Panc1 (cell line): ENCODE measurements at regions not wholly inside any gene's neighbourhood (a gene's known extent, or its start where the extent isn't known, plus 50 kb on each side); places are given as distances from the start of the nearest gene placed in this dataset.

Source experiments
- ATAC-seq: fragments of 200-7000 bp; cut with Tn5 transposase; 2 replicates; pipeline ENCODE4 v1.9.1; 2020; ENCODE audit warnings: mild to moderate bottlenecking, moderate library complexity
- BruUV-seq: library from RNA; stranded (reverse); fragments of 400-500 nt; replicated peaks from 2 replicates; lab custom pipeline; 2021; lab: Mats Ljungman, UMichigan
- CTCF ChIA-PET: fragments of 300-600 bp; sonication (Branson Sonifier 250); formaldehyde crosslinking; loops from one replicate; lab custom pipeline; 2022; ENCODE audit warnings: antibody characterized with exemption; lab: Charles Lee
- POLR2A ChIA-PET: fragments of 300-600 bp; sonication (Branson Sonifier 250); formaldehyde crosslinking; loops from one replicate; lab custom pipeline; 2022; ENCODE audit warnings: antibody characterized with exemption; lab: Charles Lee
- DNase-seq: peaks from one replicate; pipeline ENCODE4 v3.0.0-alpha.2; 2010; ENCODE audit warnings: low read depth, low spot score
- H3K27ac ChIP-seq: 2 replicates; pipeline ENCODE4 v1.5.1; 2011; ENCODE audit warnings: mild to moderate bottlenecking, low read length, inconsistent platforms
- H3K27me3 ChIP-seq: fragments of 200-500 bp; sonication (Bioruptor generic); 2 replicates; pipeline ENCODE4 v1.6.0; 2014; ENCODE audit warnings: low read length, inconsistent platforms; ENCODE audit not compliant: control insufficient read depth, insufficient read depth
- H3K36me3 ChIP-seq: fragments of 200-500 bp; sonication (Bioruptor generic); 2 replicates; pipeline ENCODE4 v1.5.1; 2014; ENCODE audit warnings: inconsistent platforms, mild to moderate bottlenecking, low read length, moderate library complexity; ENCODE audit not compliant: control insufficient read depth, insufficient read depth
- H3K4me1 ChIP-seq: 2 replicates; pipeline ENCODE4 v1.5.1; 2011; ENCODE audit warnings: inconsistent platforms, mild to moderate bottlenecking, low read length, moderate library complexity; ENCODE audit not compliant: control insufficient read depth, insufficient read depth
- H3K4me3 ChIP-seq, 2 experiments: 2 replicates each; pipeline ENCODE4 v1.5.1; 2011 to 2012; ENCODE audit warnings: low read depth in 2 of 2, low read length in 2 of 2, mild to moderate bottlenecking in 2 of 2, inconsistent platforms in 1 of 2, moderate library complexity in 1 of 2
- H3K9me3 ChIP-seq: fragments of 200-500 bp; sonication (Bioruptor generic); 2 replicates; pipeline ENCODE4 v1.5.1; 2014; ENCODE audit warnings: low read depth, mild to moderate bottlenecking, inconsistent platforms, low read length, moderate library complexity; ENCODE audit not compliant: control insufficient read depth, insufficient read depth
- POLR2AphosphoS5 ChIP-seq: IDR thresholded peaks from 2 replicates; pipeline ENCODE4 v1.6.1; 2012; ENCODE audit warnings: mild to moderate bottlenecking, low read depth, low read length, moderate library complexity
- SIN3A ChIP-seq: IDR thresholded peaks from 2 replicates; pipeline ENCODE4 v1.6.1; 2012; ENCODE audit warnings: low read depth, mild to moderate bottlenecking, low read length, moderate library complexity, borderline replicate concordance; ENCODE audit not compliant: insufficient read depth
- TCF7L2 ChIP-seq: IDR thresholded peaks from 2 replicates; pipeline ENCODE4 v1.6.1; 2011; ENCODE audit warnings: mild to moderate bottlenecking, low read depth, low read length, inconsistent platforms
- in situ Hi-C: cut with HindIII; loops from 2 replicates; pipeline ENCODE4 v1.10.0; 2016; ENCODE audit warnings: low sequenced_read_pairs, low pct_unique_long_range_greater_than_20kb
- intact Hi-C: fragments of 100-400 bp; cut with micrococcal nuclease; formaldehyde crosslinking; loops from one replicate; pipeline ENCODE4 v1.10.0; 2022; ENCODE audit not compliant: unreplicated experiment
- TF ChIP-seq, protein P1 (sequence below), 2 experiments: IDR thresholded peaks; 2 replicates each; pipeline ENCODE4 v1.6.1; 2011 to 2012; ENCODE audit warnings: low read depth in 2 of 2, control low read depth in 1 of 2, low read length in 1 of 2, mild to moderate bottlenecking in 1 of 2, moderate library complexity in 1 of 2; ENCODE audit not compliant: insufficient read depth in 1 of 2
- TF ChIP-seq, protein P2 (sequence below): fragments of 450-650 bp; IDR thresholded peaks from 2 replicates; pipeline ENCODE4 v1.5.1; 2017; ENCODE audit warnings: mild to moderate bottlenecking

DNA sequence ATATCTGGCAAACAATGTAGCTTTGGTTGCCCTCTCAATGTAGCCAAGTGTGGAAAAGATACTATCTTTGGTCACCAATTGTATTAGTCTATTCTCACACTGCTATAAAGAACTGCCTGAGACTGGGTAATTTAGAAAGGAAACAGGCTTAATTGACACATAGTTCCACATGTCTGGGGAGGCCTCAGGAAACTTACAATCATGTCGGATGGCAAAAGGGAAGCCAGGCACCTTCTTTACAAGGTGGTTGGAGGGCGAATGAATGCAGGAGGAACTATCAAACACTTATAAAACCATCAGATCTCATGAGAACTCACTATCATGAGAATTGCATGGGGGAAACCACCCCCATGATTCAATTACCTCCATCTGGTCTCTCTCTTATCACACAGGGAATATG lies 133.1 kb upstream of the TBCA start:
- Histone ChIP-seq H3K9me3 (no peaks in the 10 kb centered on the region), H3K4me3 (no peak overlapping the region), H3K36me3 (no peaks in the 10 kb centered on the region), H3K27me3 (peaks cover 2% of the 10 kb centered on the region; the same call in 1 of the 2 replicates), H3K27ac (no peak overlapping the region), H3K4me1 (no peaks in the 10 kb centered on the region)
- POLR2A ChIA-PET, result no interaction called here
- CTCF ChIA-PET, result no interaction called here
- intact Hi-C loops, result no loop called here
- TF ChIP-seq POLR2AphosphoS5, result no peak
- no peak for TF ChIP-seq TCF7L2
- TF ChIP-seq SIN3A, result no peak
- TF ChIP-seq, protein P1, sequence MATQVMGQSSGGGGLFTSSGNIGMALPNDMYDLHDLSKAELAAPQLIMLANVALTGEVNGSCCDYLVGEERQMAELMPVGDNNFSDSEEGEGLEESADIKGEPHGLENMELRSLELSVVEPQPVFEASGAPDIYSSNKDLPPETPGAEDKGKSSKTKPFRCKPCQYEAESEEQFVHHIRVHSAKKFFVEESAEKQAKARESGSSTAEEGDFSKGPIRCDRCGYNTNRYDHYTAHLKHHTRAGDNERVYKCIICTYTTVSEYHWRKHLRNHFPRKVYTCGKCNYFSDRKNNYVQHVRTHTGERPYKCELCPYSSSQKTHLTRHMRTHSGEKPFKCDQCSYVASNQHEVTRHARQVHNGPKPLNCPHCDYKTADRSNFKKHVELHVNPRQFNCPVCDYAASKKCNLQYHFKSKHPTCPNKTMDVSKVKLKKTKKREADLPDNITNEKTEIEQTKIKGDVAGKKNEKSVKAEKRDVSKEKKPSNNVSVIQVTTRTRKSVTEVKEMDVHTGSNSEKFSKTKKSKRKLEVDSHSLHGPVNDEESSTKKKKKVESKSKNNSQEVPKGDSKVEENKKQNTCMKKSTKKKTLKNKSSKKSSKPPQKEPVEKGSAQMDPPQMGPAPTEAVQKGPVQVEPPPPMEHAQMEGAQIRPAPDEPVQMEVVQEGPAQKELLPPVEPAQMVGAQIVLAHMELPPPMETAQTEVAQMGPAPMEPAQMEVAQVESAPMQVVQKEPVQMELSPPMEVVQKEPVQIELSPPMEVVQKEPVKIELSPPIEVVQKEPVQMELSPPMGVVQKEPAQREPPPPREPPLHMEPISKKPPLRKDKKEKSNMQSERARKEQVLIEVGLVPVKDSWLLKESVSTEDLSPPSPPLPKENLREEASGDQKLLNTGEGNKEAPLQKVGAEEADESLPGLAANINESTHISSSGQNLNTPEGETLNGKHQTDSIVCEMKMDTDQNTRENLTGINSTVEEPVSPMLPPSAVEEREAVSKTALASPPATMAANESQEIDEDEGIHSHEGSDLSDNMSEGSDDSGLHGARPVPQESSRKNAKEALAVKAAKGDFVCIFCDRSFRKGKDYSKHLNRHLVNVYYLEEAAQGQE (IDR thresholded peaks at IDR 0.05; ENCODE audit: insufficient read depth in 1 of 2, low read depth in 2 of 2, low read length in 1 of 2), result no peak
- TF ChIP-seq, protein P2, sequence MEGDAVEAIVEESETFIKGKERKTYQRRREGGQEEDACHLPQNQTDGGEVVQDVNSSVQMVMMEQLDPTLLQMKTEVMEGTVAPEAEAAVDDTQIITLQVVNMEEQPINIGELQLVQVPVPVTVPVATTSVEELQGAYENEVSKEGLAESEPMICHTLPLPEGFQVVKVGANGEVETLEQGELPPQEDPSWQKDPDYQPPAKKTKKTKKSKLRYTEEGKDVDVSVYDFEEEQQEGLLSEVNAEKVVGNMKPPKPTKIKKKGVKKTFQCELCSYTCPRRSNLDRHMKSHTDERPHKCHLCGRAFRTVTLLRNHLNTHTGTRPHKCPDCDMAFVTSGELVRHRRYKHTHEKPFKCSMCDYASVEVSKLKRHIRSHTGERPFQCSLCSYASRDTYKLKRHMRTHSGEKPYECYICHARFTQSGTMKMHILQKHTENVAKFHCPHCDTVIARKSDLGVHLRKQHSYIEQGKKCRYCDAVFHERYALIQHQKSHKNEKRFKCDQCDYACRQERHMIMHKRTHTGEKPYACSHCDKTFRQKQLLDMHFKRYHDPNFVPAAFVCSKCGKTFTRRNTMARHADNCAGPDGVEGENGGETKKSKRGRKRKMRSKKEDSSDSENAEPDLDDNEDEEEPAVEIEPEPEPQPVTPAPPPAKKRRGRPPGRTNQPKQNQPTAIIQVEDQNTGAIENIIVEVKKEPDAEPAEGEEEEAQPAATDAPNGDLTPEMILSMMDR, result no peak
- ATAC-seq, result no peak
- in situ Hi-C loops, result no loop called here
- no peak for DNase-seq
- BruUV-seq, result no TSS peak

DNA sequence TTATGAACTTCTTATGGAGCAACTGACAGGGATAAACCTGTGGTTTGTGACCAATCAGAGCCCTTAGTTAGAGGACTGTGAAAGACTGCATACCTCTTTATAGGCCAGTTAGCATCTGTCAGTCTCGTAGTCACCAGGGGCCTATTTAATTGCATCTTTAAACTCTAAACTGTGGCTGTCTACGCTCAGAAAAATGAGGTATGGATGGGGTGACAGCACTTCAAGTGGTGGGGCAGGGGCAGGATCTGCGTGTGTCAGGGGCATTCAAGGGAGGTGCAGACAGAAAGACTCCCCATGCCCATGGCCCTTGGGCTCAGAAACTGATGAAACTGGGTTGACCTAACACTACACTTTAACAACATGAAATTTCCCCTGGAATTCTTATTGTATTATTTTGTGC lies 132.6 kb upstream of the TBCA start:
- no peak overlapping the region for H3K27ac ChIP-seq
- in situ Hi-C loops, result no loop called here
- no peak for DNase-seq
- CTCF ChIA-PET, result no interaction called here
- H3K9me3 ChIP-seq, result no peaks in the 10 kb centered on the region
- no peaks in the 10 kb centered on the region for H3K4me1 ChIP-seq
- POLR2A ChIA-PET, result no interaction called here
- ATAC-seq, result no peak
- no peak for TF ChIP-seq SIN3A
- TF ChIP-seq, protein P1 (IDR thresholded peaks at IDR 0.05; ENCODE audit: insufficient read depth in 1 of 2, low read depth in 2 of 2, low read length in 1 of 2), result no peak
- no peak for TF ChIP-seq POLR2AphosphoS5
- TF ChIP-seq TCF7L2, result no peak
- TF ChIP-seq, protein P2, result no peak
- no peaks in the 10 kb centered on the region; the same call in 1 of the 2 replicates for H3K27me3 ChIP-seq
- intact Hi-C loops, result no loop called here
- H3K4me3 ChIP-seq, result no peak overlapping the region
- H3K36me3 ChIP-seq, result no peaks in the 10 kb centered on the region
- no TSS peak for BruUV-seq
